HG02938 (cell line): ENCODE measurements at regions not wholly inside any gene's neighbourhood (a gene's known extent, or its start where the extent isn't known, plus 50 kb on each side); places are given as distances from the start of the nearest gene placed in this dataset.
"Not testable (repeated sequence)": the region's sequence is repeated elsewhere in the genome, so short reads cannot be mapped to it uniquely, and the experiment has no call there.

ENCODE experiments used
- ATAC-seq: cut with Tn5 transposase; IDR thresholded peaks from one replicate; pipeline ENCODE4 v1.9.1; 2021; ENCODE audit warnings: mild to moderate bottlenecking, moderate library complexity; ENCODE audit not compliant: unreplicated experiment

GRCh38 chr9:66764799-66765493 is 135.6 kb upstream of the ZNF658 start:
- peak; percentile 99 for ATAC-seq

GRCh38 chr9:66765531-66765930 is 135.0 kb upstream of the ZNF658 start:
- ATAC-seq: not testable (repeated sequence)

GRCh38 chr9:66771504-66771903 is 129.0 kb upstream of the ZNF658 start:
- ATAC-seq: not testable (repeated sequence)

GRCh38 chr9:66774618-66775017 is 125.9 kb upstream of the ZNF658 start:
- ATAC-seq: not testable (repeated sequence)

- ATAC-seq: not testable (repeated sequence)
Measured at GRCh38 chr9:66779944-66780661, 120.4 kb upstream of the ZNF658 start.

- not testable (repeated sequence) for ATAC-seq
Measured at GRCh38 chr9:66781240-66781639, 119.3 kb upstream of the ZNF658 start.

- not testable (repeated sequence) for ATAC-seq
Measured at GRCh38 chr9:66782010-66782409, 118.5 kb upstream of the ZNF658 start.

GRCh38 chr9:66785603-66786002 is 114.9 kb upstream of the ZNF658 start:
- not testable (repeated sequence) for ATAC-seq

GRCh38 chr9:66791092-66791750 is 109.3 kb upstream of the ZNF658 start:
- not testable (repeated sequence) for ATAC-seq

GRCh38 chr9:66794769-66795168 is 105.8 kb upstream of the ZNF658 start:
- ATAC-seq: not testable (repeated sequence)

- not testable (repeated sequence) for ATAC-seq
Measured at GRCh38 chr9:66795723-66796503, 104.6 kb upstream of the ZNF658 start.

GRCh38 chr9:66797905-66798616 is 102.5 kb upstream of the ZNF658 start:
- ATAC-seq: not testable (repeated sequence)

GRCh38 chr9:66803619-66804018 is 96.9 kb upstream of the ZNF658 start:
- ATAC-seq: not testable (repeated sequence)

- ATAC-seq: not testable (repeated sequence)
Measured at GRCh38 chr9:66810247-66810646, 90.3 kb upstream of the ZNF658 start.

- ATAC-seq: not testable (repeated sequence)
Measured at GRCh38 chr9:66812367-66812766, 88.2 kb upstream of the ZNF658 start.

GRCh38 chr9:66812967-66813366 is 87.6 kb upstream of the ZNF658 start:
- not testable (repeated sequence) for ATAC-seq

GRCh38 chr9:66814038-66814437 is 86.5 kb upstream of the ZNF658 start:
- not testable (repeated sequence) for ATAC-seq

GRCh38 chr9:66819510-66819909 is 81.0 kb upstream of the ZNF658 start:
- ATAC-seq: not testable (repeated sequence)

- not testable (repeated sequence) for ATAC-seq
Measured at GRCh38 chr9:66820014-66820660, 80.4 kb upstream of the ZNF658 start.

GRCh38 chr9:66824169-66824568 is 76.4 kb upstream of the ZNF658 start:
- not testable (repeated sequence) for ATAC-seq
